ENCODE measurements at regions not wholly inside any gene's neighbourhood (a gene's known extent, or its start where the extent isn't known, plus 50 kb on each side); places are given as distances from the start of the nearest gene placed in this dataset.

DNA sequence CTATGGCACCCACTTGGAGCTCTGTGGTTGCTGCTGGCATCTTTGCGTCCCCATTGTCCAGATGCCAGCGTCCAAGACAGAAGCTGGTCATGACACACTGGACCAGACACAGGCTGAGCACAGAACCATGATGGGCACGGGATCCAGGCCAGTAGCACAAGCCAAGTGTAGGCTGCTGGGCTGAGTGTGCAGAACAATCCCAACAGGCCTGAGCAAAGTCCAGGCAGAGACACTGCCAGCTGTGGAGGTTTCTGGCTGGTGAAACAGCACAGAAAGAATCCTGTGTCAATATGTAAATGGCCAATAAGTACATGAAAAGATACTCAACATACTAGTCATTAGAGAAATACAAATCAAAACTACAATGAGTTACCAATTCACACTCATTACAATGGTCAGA is 705.4 kb downstream of the METTL4 start:
- no peak overlapping the region for H3K4me2 ChIP-seq (ENCODE audit: low read length)
- Mint-ChIP-seq H3K27ac (ENCODE audit: unreplicated experiment) (no peak overlapping the region), H3K27me3 (ENCODE audit: low read depth, unreplicated experiment) (peaks cover 3% of the 10 kb centered on the region), H3K9me3 (ENCODE audit: unreplicated experiment) (peaks cover 5% of the 10 kb centered on the region), H3K4me3 (ENCODE audit: unreplicated experiment) (no peak overlapping the region), H3K36me3 (ENCODE audit: low read depth, unreplicated experiment) (no peaks in the 10 kb centered on the region), H3K4me1 (ENCODE audit: low read depth, unreplicated experiment) (no peaks in the 10 kb centered on the region)
- H3K9ac ChIP-seq (ENCODE audit: low read length), result no peak overlapping the region
- no peaks in the 10 kb centered on the region for H3K79me2 ChIP-seq (ENCODE audit: insufficient read depth, low read length)
- TF ChIP-seq EZH2 (IDR thresholded peaks at IDR 0.05; ENCODE audit: insufficient read depth, low read length), result no peak
- TF ChIP-seq, protein P1, sequence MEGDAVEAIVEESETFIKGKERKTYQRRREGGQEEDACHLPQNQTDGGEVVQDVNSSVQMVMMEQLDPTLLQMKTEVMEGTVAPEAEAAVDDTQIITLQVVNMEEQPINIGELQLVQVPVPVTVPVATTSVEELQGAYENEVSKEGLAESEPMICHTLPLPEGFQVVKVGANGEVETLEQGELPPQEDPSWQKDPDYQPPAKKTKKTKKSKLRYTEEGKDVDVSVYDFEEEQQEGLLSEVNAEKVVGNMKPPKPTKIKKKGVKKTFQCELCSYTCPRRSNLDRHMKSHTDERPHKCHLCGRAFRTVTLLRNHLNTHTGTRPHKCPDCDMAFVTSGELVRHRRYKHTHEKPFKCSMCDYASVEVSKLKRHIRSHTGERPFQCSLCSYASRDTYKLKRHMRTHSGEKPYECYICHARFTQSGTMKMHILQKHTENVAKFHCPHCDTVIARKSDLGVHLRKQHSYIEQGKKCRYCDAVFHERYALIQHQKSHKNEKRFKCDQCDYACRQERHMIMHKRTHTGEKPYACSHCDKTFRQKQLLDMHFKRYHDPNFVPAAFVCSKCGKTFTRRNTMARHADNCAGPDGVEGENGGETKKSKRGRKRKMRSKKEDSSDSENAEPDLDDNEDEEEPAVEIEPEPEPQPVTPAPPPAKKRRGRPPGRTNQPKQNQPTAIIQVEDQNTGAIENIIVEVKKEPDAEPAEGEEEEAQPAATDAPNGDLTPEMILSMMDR (IDR thresholded peaks at IDR 0.05; ENCODE audit: insufficient read depth, low read depth, low read length), result no peak
- no peaks in the 10 kb centered on the region for H3K36me3 ChIP-seq (ENCODE audit: insufficient read depth, low read length)
- H3K4me1 ChIP-seq (ENCODE audit: insufficient read depth, low read length), result no peaks in the 10 kb centered on the region
- H2AFZ ChIP-seq (ENCODE audit: low read depth, low read length), result no peak overlapping the region
- no peak overlapping the region for H3K27ac ChIP-seq (ENCODE audit: low read depth, low read length)
- no peak overlapping the region for H3K4me3 ChIP-seq (ENCODE audit: insufficient read depth, low read depth, low read length)
- H3K27me3 ChIP-seq (ENCODE audit: insufficient read depth, low read length), result no peaks in the 10 kb centered on the region
- no peaks in the 10 kb centered on the region for H4K20me1 ChIP-seq (ENCODE audit: insufficient read depth, low read length)
- H3K9me3 ChIP-seq (ENCODE audit: insufficient read depth, low read depth, low read length), result peaks cover 4% of the 10 kb centered on the region
- FAIRE-seq (no peak), DNase-seq (ENCODE audit: low read depth) (no peak)

DNA sequence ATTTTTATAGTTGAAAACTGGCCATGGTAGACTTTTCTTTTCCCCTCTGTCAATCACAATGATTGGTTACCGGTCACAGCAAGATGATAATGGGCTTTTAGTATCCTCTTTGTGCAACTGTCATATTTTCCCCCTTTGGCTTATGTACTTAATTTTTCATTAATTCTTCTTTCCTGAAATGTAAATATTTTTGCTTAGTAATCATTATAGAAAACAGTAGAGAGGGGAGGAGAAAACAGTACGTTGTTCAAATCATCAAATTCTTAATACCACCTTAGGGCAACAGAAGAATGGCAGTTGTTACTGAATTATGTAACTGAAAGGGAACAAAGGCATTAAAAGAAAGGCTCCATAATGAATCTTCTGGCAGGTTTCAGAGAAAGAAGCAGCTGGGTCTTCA is 699.0 kb downstream of the METTL4 start:
- no peak for DNase-seq (ENCODE audit: low read depth)
- H3K36me3 Mint-ChIP-seq (ENCODE audit: low read depth, unreplicated experiment), result no peaks in the 10 kb centered on the region
- H3K27ac Mint-ChIP-seq (ENCODE audit: unreplicated experiment), result no peak overlapping the region
- no peak overlapping the region for H3K27ac ChIP-seq (ENCODE audit: low read depth, low read length)
- H3K4me1 ChIP-seq (ENCODE audit: insufficient read depth, low read length), result no peaks in the 10 kb centered on the region
- H3K9ac ChIP-seq (ENCODE audit: low read length), result no peak overlapping the region
- no peak for FAIRE-seq
- no peaks in the 10 kb centered on the region for H3K9me3 ChIP-seq (ENCODE audit: insufficient read depth, low read depth, low read length)
- H4K20me1 ChIP-seq (ENCODE audit: insufficient read depth, low read length), result no peaks in the 10 kb centered on the region
- H2AFZ ChIP-seq (ENCODE audit: low read depth, low read length), result no peak overlapping the region
- H3K4me2 ChIP-seq (ENCODE audit: low read length), result no peak overlapping the region
- H3K36me3 ChIP-seq (ENCODE audit: insufficient read depth, low read length), result no peaks in the 10 kb centered on the region
- H3K9me3 Mint-ChIP-seq (ENCODE audit: unreplicated experiment), result no peaks in the 10 kb centered on the region
- no peaks in the 10 kb centered on the region for H3K4me1 Mint-ChIP-seq (ENCODE audit: low read depth, unreplicated experiment)
- H3K27me3 Mint-ChIP-seq (ENCODE audit: low read depth, unreplicated experiment), result peaks cover 3% of the 10 kb centered on the region
- H3K4me3 ChIP-seq (ENCODE audit: insufficient read depth, low read depth, low read length), result no peak overlapping the region
- no peaks in the 10 kb centered on the region for H3K27me3 ChIP-seq (ENCODE audit: insufficient read depth, low read length)
- no peaks in the 10 kb centered on the region for H3K79me2 ChIP-seq (ENCODE audit: insufficient read depth, low read length)
- TF ChIP-seq, protein P1 (IDR thresholded peaks at IDR 0.05; ENCODE audit: insufficient read depth, low read depth, low read length), result no peak
- TF ChIP-seq EZH2 (IDR thresholded peaks at IDR 0.05; ENCODE audit: insufficient read depth, low read length), result no peak
- H3K4me3 Mint-ChIP-seq (ENCODE audit: unreplicated experiment), result no peak overlapping the region

DNA sequence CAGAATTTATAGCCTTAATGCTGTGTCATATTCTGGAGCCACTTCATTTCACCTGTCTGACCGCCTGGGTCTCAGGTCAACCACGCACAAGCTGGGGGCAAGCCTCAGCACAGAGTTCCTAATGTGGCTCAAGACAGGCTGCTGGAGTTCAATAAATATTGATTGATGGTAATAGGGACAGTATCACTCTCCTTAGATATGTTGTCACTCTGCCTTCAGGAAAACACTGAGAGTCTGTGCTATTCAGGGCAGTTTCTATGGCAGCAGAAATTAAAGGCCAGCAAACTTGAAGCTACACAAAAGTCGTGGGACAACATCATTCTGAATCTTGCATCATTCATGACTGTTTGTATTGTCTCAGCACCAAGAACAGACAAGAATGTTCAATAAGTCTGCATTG is 696.1 kb downstream of the METTL4 start:
- no peaks in the 10 kb centered on the region for H3K36me3 ChIP-seq (ENCODE audit: insufficient read depth, low read length)
- H3K27me3 ChIP-seq (ENCODE audit: insufficient read depth, low read length), result no peaks in the 10 kb centered on the region
- no peaks in the 10 kb centered on the region for H3K4me1 ChIP-seq (ENCODE audit: insufficient read depth, low read length)
- no peak overlapping the region for H3K9ac ChIP-seq (ENCODE audit: low read length)
- no peak for FAIRE-seq
- H3K27ac ChIP-seq (ENCODE audit: low read depth, low read length), result no peak overlapping the region
- no peak overlapping the region for H3K4me2 ChIP-seq (ENCODE audit: low read length)
- peaks cover 10% of the 10 kb centered on the region for H3K27me3 Mint-ChIP-seq (ENCODE audit: low read depth, unreplicated experiment)
- no peak overlapping the region for H3K27ac Mint-ChIP-seq (ENCODE audit: unreplicated experiment)
- H3K9me3 Mint-ChIP-seq (ENCODE audit: unreplicated experiment), result no peaks in the 10 kb centered on the region
- H3K36me3 Mint-ChIP-seq (ENCODE audit: low read depth, unreplicated experiment), result no peaks in the 10 kb centered on the region
- no peaks in the 10 kb centered on the region for H4K20me1 ChIP-seq (ENCODE audit: insufficient read depth, low read length)
- no peak overlapping the region for H3K4me3 ChIP-seq (ENCODE audit: insufficient read depth, low read depth, low read length)
- no peak overlapping the region for H2AFZ ChIP-seq (ENCODE audit: low read depth, low read length)
- TF ChIP-seq, protein P1 (IDR thresholded peaks at IDR 0.05; ENCODE audit: insufficient read depth, low read depth, low read length), result no peak
- no peak for TF ChIP-seq EZH2 (IDR thresholded peaks at IDR 0.05; ENCODE audit: insufficient read depth, low read length)
- H3K79me2 ChIP-seq (ENCODE audit: insufficient read depth, low read length), result no peaks in the 10 kb centered on the region
- H3K9me3 ChIP-seq (ENCODE audit: insufficient read depth, low read depth, low read length), result no peaks in the 10 kb centered on the region
- no peaks in the 10 kb centered on the region for H3K4me1 Mint-ChIP-seq (ENCODE audit: low read depth, unreplicated experiment)
- no peak overlapping the region for H3K4me3 Mint-ChIP-seq (ENCODE audit: unreplicated experiment)
- DNase-seq (ENCODE audit: low read depth), result no peak

Data from astrocyte (in vitro differentiated cells and primary cell).